GM21515 (cell line): ENCODE measurements at regions not wholly inside any gene's neighbourhood (a gene's known extent, or its start where the extent isn't known, plus 50 kb on each side); places are given as distances from the start of the nearest gene placed in this dataset.
"Not testable (repeated sequence)": the region's sequence is repeated elsewhere in the genome, so short reads cannot be mapped to it uniquely, and the experiment has no call there.

ENCODE experiments used
- ATAC-seq: cut with Tn5 transposase; IDR thresholded peaks from one replicate; pipeline ENCODE4 v1.9.1; 2021; ENCODE audit not compliant: unreplicated experiment

DNA sequence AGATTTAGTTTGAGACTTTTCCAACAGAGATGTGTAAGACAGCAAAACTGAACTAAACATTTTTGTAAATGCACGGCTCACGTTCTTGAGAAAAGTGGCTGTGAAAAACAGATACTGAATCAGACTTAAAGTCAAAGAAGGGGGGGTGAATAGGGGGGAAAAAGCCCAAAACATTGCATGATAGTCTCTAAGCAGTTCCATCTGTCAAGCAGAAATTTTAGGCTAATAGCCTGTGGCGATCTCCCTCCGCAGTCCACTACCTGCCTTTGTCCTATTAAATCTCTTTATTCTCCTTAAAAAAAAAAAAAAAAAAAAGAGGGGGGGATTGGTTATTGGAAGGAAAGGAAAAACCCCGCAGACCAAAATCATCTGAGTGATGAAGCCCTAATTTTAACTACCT lies 217.6 kb upstream of the NFIA start:
- ATAC-seq, result no peak

DNA sequence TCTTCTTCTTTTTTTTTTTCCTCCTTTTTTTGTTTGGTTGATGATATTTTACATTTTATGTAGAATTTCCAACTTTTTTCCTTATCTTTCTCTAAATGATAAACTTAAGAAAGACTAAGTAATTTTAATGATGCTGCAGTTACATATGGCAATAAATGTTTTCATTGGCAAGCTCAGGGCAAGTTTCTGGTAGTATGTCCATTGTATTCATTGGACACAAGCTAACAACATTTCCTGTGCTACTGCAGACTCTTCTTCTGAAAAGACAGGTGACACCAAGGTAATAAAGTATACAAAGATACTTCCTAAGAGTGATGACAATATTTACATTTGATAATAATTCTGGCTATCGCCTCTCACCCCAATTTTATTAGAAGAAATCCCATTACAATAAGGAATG lies 219.2 kb upstream of the NFIA start:
- no peak for ATAC-seq

DNA sequence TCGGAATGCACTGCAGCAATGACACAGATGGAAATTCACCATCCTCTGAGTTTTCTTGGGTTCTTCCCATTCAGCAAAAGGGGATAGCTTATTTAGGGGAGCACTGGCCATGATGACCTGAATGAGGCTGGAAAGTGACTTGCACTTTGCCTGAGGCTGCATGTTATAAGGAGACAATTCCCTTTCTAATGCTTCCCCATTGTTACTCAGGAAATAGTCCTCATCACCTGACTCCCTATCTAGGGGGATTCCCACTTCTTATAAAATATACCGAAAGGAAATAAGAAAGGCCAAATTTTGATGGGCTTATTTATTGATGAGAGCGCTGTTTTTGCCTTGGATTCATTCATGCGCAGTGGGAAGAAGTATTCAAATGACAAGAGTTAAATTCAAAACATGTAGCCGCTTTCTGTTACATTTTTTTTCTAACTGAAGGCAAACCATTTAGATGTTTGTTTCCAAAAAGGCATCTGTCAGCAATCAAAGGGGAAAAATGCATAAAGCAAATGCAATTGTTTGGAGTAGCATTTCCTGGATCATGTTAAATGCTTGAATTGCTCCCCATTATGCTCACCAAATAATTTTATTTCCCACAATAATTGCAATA lies 220.3 kb upstream of the NFIA start:
- no peak for ATAC-seq

DNA sequence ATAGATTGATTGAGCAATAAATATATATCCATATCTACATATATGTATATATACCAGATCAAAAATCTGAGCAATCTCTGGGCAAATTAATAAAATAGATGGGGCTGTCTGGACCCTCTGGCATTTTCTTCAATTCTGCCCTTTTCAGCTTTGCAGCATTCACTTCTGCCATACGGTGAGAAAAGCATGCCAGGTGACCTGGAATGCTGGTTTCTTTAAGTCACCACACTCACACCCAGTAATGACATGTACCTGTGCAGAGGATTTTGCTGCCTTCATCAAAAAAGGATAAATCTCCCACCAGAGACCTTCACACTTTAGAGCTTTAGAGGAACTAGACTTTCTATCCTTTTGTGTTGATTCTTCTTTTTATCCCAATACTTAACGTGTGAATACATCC lies 223.2 kb upstream of the NFIA start:
- ATAC-seq, result no peak

DNA sequence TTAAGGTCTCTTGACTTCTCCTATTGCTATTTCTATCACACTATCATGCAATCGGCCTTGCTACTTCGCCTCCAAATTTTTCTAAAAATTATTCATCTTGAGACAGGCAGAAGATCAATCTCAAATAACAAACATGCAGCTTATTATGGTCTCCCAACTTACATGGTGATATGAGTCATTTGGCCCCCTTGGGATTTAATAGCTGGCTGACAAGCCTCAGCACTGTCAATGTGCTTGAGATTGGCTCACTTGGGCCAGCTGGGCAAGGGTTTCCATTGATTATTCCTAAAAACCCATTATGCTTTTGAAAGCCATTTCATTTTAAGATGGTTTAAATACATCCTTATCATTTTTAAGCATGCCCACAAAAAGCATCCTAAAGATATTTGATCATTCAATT lies 224.5 kb upstream of the NFIA start:
- no peak for ATAC-seq

DNA sequence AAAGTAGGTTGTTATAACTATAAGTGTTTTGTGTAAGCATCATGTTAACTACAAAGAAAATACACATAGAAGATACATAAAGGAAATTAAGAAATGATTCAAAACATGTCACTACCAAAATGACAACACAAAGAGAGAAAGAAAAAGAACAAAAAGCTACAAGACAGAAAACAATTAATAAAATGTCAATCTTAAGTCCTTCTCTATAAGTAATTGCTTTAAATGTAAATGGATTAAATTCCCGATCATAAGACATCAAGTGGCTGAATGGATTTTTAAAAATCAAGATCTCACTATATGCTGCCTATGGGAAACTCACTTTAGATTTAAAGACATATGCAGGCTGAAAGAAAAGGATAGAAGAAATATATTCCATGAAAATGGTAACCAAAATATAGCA lies 232.3 kb upstream of the NFIA start:
- no peak for ATAC-seq

DNA sequence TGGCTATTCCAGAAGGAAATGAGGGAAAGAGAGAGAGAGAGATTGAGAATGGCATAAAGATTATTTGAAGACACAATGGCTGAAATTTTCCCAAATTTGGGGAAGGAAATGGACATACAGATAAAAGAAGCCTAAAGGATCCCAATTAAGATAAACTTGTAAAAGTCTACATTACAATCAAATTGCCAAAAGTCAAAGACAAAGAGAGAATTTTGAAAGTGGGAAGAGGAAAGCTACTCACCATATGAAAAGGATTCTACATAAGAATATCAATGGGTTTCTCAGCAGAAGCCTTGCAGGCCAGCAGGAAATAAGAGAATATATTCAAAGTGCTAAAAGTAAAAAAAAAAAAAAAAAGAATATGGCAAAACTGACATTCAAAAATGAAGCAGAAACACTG lies 233.0 kb upstream of the NFIA start:
- ATAC-seq, result no peak

DNA sequence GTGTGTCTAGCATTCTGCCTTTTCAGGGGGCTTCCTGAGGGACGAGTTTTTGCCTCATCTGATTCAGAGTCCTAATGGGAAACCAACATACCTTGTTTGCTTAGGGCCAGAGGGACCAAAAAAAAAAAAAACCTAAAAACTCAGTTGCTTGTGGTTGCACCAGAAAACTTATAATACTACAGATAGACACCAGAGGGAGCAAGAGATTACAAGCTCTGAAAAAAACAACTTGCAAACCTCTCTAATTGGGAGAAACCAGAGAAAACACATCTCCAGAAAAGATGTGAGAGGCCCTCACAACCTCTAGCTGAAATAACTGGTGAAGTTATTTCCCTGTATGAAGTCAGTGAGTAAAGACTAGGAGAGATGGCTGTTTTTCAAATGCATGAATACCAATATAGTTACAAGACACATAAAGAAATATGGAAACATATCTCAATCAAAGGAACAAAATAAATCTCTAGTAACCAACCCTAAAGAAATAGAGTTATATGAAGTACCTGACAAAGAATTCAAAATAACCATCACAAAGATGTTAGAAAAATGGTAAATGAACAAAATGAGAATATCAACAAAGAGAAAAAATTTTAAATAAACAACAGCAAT lies 233.7 kb upstream of the NFIA start:
- ATAC-seq, result no peak

DNA sequence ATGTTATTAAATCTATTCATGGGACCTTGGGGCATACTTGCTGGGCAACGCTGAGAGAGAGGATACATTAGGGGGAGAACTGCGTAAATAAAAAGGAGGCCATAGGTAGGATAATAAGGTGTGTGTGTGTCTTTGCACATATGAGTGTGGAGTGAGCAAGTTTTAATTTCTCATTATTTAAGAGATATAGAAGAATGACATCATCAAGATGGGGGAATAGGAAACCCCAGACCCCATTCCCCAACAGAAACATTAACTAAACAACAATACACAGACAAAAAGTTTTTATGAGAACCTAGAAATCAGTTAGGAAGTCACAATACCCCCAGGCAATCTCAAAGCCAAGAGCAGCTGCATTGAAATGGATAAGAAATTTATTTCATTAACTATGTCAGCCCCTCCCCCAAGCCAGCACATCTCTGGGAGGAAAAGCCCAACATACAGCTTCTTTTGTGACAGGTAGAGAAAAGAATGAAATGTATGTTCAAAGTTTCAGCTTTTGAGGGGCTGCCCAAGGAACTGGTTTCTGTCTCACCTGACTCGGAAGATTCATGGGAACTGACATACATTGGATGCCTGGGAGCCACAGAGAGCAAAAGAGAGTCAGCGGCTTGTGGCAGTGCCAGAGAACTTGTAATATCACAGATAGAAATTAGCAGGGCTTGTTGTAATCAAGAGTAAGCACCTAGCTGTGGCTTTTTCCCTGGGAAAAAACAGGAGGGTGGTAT lies 234.3 kb upstream of the NFIA start:
- ATAC-seq, result no peak

DNA sequence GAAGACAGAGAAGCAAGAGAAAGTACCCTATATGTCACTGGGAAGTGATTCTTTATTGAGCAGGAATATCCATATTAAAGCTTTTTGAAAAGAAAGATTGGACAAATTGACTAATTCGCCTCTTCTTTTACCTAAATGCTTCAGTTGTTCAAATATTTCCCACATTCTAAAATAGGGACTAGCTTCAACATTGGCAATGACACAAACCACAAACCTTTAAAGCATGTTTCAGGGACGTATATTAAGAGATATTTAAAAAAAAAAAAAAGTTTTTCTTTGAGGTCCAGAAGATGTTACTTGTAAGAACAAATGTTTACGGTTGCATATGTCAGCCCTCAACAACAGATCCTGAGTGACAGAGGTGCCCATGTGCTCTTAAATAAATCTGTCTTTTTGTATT lies 235.0 kb upstream of the NFIA start:
- no peak for ATAC-seq

DNA sequence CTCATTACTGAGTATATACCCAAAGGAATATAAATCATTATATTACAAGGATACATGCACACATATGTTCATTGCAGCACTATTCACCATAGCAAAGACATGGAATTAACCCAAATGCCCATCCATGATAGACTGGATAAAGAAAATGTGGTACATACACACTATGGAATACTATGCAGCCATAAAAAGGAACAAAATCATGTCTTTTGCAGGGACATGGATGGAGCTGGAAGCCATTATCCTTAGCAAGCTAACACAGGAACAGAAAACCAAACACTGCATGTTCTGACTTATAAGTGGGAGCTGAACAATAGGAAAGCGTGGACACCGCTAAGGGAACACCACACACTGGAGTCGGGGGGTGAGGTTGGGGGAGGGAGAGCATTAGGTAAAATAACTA lies 236.7 kb upstream of the NFIA start:
- ATAC-seq, result not testable (repeated sequence)

DNA sequence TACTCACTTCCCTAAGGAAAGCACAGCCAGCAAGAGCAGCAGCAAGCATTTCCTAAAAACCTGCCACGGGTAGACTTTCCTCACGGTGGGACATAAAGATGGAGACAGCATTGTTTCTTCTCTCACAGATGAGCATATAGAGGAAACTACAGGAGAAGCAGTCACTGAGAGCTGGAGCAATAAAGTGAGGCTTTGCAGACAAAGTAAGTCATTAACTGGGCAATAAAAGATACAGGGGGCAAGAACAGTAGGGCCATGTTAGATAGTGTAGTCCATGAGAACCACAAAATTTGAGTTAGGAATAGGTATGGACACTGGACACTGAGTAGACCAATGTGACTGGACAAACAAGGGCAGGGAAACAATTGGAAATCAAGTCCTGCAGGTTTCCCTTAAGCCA lies 240.1 kb upstream of the NFIA start:
- no peak for ATAC-seq

DNA sequence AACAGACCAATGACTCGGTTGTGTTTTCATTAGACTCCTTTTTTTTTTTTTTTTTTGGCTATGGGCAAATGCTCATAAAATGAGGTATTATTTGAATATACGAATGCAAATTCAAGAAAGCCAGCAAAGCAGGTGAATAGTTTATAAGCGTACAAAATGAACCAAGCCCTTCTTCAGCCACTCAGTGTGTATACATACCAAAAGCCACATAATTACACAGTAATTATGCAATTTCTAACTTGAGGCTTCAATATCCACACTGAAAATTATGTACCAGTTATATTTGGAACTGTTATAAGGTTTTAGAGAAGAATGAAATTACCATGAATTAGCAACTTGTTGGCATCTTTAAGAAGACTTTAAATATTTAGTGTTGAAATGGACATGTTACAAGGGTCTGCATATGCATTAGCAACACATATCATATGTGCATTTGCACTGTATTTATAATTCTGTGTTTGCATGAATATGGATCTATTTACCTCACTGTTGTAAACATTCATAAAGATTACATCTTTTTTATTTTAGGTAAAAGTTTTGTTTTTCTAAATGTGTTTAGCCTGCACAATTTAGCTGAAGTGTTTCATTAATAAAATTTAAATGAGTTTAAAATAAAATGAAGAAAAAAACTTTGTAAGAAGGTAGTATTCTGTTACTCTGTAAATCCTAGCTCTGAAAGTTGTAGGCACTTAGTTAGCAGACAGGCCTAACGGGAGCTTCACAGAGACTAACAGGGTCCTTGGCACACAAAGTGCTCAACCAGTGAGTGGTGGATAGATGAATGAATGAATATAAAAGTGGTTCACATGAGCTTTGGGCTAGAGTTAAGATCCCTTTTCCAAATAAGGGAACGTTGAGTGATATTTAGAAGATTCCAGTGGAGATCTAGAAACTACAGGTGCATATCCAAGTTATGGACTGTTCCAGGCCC lies 241.0 kb upstream of the NFIA start:
- no peak for ATAC-seq

DNA sequence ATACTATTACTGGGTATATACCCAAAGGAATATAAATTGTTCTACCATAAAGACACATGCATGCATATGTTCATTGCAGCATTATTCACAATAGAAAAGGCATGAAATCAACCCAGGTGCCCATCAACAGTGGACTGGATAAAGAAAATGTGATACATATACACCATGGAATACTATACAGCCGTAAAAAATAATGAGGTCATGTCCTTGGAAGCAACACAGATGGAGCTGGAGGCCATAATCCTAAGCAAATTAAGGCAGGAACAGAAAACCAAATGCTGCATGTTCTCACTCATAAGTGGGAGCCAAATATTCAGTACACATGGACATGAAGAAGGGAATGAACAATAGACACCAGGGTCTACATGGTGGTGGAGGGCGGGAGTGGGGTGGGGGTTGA lies 241.9 kb upstream of the NFIA start:
- ATAC-seq, result not testable (repeated sequence)

DNA sequence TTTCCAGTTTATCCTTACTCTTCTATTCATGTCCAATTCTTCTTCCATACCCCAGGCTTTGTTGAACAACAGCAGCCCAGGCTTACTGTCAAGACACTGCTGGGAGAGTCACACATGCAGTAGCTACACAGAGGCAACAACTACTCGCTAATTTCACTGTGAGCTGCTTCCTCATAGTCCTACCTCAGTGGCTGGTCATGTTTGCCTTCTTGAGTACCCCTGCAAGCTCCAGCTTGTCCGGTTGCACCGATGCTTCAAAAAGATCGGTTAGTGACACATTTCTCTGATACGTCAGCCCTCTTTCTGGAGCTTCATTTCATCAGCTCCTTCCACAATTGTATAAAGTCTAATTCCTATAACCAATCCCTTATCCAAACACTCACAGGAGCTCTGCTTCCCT lies 246.7 kb upstream of the NFIA start:
- no peak for ATAC-seq

DNA sequence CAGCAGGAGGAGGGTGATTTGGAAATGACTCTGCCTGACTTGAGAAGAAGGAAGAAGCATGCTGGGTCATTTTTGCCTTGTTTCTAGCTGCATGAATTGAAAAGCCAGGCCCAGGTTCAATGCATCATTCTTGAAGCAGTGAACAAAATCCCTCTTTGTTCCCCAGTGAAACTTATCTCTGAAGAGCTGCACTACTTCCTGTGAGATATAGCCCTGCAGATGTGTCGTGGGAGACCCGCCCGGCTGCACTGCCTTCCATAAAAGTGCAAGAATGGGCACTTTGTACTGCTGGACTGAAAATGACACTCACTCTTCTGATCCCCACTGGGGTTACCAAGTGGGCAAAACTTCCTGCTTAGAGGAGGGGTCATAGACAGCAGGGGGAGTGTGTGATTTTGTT lies 249.2 kb upstream of the NFIA start:
- no peak for ATAC-seq

DNA sequence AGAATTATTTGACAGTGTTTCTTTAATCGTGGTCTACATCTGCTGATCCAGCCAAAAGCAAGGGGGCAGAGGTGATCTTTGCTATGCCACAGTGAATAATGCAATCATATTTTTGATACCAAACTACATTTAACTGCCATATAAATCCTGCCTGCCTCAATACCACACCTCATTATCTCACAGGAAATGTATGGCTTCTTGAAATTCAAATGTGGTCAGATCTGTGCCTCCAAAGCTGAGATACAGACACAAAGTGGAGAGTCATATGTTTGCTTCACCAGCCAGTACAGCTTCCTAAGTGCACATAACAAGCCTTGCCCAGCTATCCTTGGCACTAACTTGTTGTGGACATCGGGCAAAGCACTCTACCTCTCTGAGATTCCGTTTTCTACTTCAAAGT lies 250.0 kb upstream of the NFIA start:
- ATAC-seq, result no peak

DNA sequence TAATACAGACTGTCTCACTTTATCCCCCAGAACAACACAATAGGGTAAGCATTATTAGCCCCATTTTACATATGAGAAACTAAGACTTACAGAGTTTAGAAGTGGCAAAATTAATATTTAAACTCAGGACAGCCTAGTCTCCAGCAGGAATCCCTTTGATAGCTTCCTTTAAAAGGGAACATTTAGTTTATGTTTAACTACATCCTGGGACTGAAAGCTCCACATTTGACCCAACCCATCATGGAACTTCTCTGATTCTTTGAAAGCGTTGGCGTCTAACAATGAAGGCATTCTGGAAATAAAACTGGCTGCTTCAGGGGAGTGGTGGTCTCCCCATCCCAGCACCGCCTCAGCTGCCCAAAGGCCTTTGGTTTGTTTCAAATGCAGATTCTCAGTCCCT lies 250.6 kb upstream of the NFIA start:
- no peak for ATAC-seq

DNA sequence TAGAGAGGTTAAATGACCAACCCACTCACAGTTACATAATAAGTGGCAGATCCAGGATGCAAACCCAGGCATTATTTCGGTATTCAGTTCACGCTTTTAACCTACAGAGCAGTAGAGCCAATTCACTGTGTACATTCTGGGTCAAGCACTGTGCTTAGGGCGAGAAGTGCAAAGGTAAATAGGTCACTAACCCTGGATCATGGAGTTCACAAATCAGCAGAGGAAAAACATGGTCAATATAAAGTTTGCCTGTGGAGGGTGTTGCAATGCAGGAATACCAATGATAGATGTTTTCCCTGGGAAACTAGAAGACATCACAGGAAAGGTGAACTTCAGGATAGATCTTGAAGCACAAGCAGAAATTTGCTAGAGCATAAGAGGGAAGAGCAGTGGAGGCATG lies 253.4 kb upstream of the NFIA start:
- ATAC-seq, result no peak

DNA sequence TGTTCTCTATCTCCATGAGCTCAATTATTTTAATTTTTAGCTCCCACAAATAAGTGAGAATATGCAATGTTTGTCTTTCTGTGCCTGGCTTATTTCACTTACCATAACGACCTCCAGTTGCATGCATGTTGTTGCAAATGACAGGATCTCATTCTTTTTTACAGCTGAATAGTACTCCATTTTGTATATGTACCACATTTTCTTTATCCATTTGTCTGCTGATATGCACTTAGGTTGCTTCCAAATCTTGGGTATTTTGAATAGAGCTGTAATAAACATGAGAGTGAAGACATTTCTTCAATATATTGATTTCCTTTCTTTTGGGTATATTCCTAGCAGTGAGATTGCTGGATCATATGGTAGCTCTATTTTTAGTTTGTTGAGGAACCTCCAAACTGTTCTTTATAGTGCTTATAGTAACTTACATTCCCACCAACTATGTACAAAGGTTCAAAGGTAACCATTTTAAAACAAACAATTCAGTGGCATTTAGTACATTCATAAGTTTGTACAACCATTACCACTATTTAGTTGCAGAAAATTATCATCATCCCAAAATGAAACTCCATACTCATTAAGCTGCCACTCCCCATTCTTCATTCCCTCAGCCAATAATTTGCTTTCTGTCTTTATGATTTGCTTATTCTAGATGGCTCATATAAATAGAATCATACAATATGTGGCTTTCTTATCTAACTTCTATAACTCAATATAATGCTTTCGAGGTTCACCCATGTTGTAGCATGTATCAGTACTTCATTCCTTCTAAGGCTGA lies 255.9 kb upstream of the NFIA start:
- ATAC-seq, result no peak

DNA sequence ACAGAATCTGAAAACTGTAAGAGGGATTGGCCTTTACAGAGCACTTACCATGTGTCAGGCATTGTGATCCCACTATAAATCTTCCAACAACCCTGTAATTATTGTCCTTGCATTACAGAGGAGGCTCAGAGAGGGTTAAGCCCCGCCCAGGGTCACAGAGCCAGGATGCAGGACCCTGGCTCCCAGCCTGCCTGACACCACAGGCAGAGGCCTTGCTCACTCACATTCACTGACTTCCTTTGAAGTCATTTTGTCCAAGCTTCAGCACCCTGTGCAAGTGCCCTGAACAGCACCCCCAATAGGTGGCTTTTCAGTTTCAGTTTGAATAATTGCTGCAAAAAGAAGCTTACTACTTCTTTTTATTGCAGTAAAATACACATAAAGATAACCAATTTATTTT lies 256.8 kb upstream of the NFIA start:
- no peak for ATAC-seq
